ENCODE measurements at regions not wholly inside any gene's neighbourhood (a gene's known extent, or its start where the extent isn't known, plus 50 kb on each side); places are given as distances from the start of the nearest gene placed in this dataset.

GRCh38 chr2:8628179-8628865 lies 53.5 kb upstream of the ID2 start:
- DNase-seq (ENCODE audit: low read depth, low spot score) = no peak

- DNase-seq (ENCODE audit: low read depth, low spot score) = no peak
These were observed 53.0 kb upstream of the ID2 start for GRCh38 chr2:8628866-8629209.

- no peak for DNase-seq (ENCODE audit: low read depth, low spot score)
These were observed 52.5 kb upstream of the ID2 start for GRCh38 chr2:8629402-8629801.

- no peak for DNase-seq (ENCODE audit: low read depth, low spot score)
These were observed 51.0 kb upstream of the ID2 start for GRCh38 chr2:8630676-8631464.

- DNase-seq (ENCODE audit: low read depth, low spot score) = no peak
These were observed 50.3 kb upstream of the ID2 start for GRCh38 chr2:8631465-8632005.

All from activated naive CD8-positive, alpha-beta T cell treated with anti-CD3 and anti-CD28 coated beads, Interleukin-2, amount 50 U/mL, for 16 hours (primary cell).